Astrocyte (in vitro differentiated cells and primary cell): ENCODE measurements at regions not wholly inside any gene's neighbourhood (a gene's known extent, or its start where the extent isn't known, plus 50 kb on each side); places are given as distances from the start of the nearest gene placed in this dataset.

Experiments
- DNase-seq: peaks from one replicate; pipeline ENCODE4 v3.0.0-alpha.2; 2010; ENCODE audit warnings: low read depth
- FAIRE-seq: peaks from 2 replicates; lab custom pipeline; 2011; peaks lifted over from hg19 to GRCh38; lab: Jason Lieb, UNC
- H2AFZ ChIP-seq: 2 replicates; pipeline ENCODE4 v1.6.0; 2012; ENCODE audit warnings: low read depth, low read length, inconsistent platforms
- H3K27ac ChIP-seq: 2 replicates; pipeline ENCODE4 v1.5.1; 2011; ENCODE audit warnings: low read depth, low read length, inconsistent platforms
- H3K27me3 ChIP-seq: 2 replicates; pipeline ENCODE4 v1.6.0; 2011; ENCODE audit warnings: low read length, inconsistent platforms; ENCODE audit not compliant: insufficient read depth
- H3K36me3 ChIP-seq: 2 replicates; pipeline ENCODE4 v1.5.1; 2011; ENCODE audit warnings: low read length, inconsistent platforms; ENCODE audit not compliant: insufficient read depth
- H3K4me1 ChIP-seq: 2 replicates; pipeline ENCODE4 v1.5.1; 2011; ENCODE audit warnings: low read length, inconsistent platforms; ENCODE audit not compliant: insufficient read depth
- H3K4me2 ChIP-seq: 2 replicates; pipeline ENCODE4 v1.6.0; 2012; ENCODE audit warnings: low read length, inconsistent platforms
- H3K4me3 ChIP-seq: 2 replicates; pipeline ENCODE4 v1.5.1; 2011; ENCODE audit warnings: low read depth, mild to moderate bottlenecking, low read length, inconsistent platforms; ENCODE audit not compliant: insufficient read depth
- H3K79me2 ChIP-seq: 2 replicates; pipeline ENCODE4 v1.6.0; 2012; ENCODE audit warnings: mild to moderate bottlenecking, low read length, inconsistent platforms; ENCODE audit not compliant: insufficient read depth
- H3K9ac ChIP-seq: 2 replicates; pipeline ENCODE4 v1.6.0; 2012; ENCODE audit warnings: mild to moderate bottlenecking, low read length, inconsistent platforms
- H3K9me3 ChIP-seq: 2 replicates; pipeline ENCODE4 v1.5.1; 2012; ENCODE audit warnings: low read depth, mild to moderate bottlenecking, low read length, inconsistent platforms; ENCODE audit not compliant: insufficient read depth
- H4K20me1 ChIP-seq: 2 replicates; pipeline ENCODE4 v1.6.0; 2012; ENCODE audit warnings: low read length, inconsistent platforms; ENCODE audit not compliant: insufficient read depth
- H3K27ac Mint-ChIP-seq: one replicate; pipeline ENCODE4 v1.8.0; 2021; ENCODE audit warnings: mild to moderate bottlenecking, mixed read lengths; ENCODE audit not compliant: unreplicated experiment
- H3K27me3 Mint-ChIP-seq: one replicate; pipeline ENCODE4 v1.8.0; 2021; ENCODE audit warnings: low read depth, mixed read lengths; ENCODE audit not compliant: unreplicated experiment
- H3K36me3 Mint-ChIP-seq: one replicate; pipeline ENCODE4 v1.8.0; 2021; ENCODE audit warnings: low read depth, mixed read lengths; ENCODE audit not compliant: unreplicated experiment
- H3K4me1 Mint-ChIP-seq: one replicate; pipeline ENCODE4 v1.8.0; 2021; ENCODE audit warnings: low read depth, mixed read lengths; ENCODE audit not compliant: unreplicated experiment
- H3K4me3 Mint-ChIP-seq: one replicate; pipeline ENCODE4 v1.8.0; 2021; ENCODE audit warnings: mild to moderate bottlenecking, moderate library complexity, mixed read lengths; ENCODE audit not compliant: unreplicated experiment
- H3K9me3 Mint-ChIP-seq: one replicate; pipeline ENCODE4 v1.8.0; 2021; ENCODE audit warnings: mild to moderate bottlenecking, mixed read lengths; ENCODE audit not compliant: unreplicated experiment
- CTCF ChIP-seq: IDR thresholded peaks from 2 replicates; pipeline ENCODE4 v1.5.1; 2011; ENCODE audit warnings: low read depth, mild to moderate bottlenecking, inconsistent platforms, low read length, moderate library complexity; ENCODE audit not compliant: insufficient read depth
- EZH2 ChIP-seq: IDR thresholded peaks from 2 replicates; pipeline ENCODE4 v1.6.1; 2012; ENCODE audit warnings: mild to moderate bottlenecking, low read length, inconsistent platforms; ENCODE audit not compliant: insufficient read depth

- no peak overlapping the region for H3K4me2 ChIP-seq
- H2AFZ ChIP-seq = no peak overlapping the region
- no peak overlapping the region for H3K4me3 ChIP-seq
- Mint-ChIP-seq H3K9me3 (peaks cover 7% of the 10 kb centered on the region), H3K36me3 (no peaks in the 10 kb centered on the region), H3K27ac (no peak overlapping the region), H3K4me3 (no peak overlapping the region), H3K27me3 (peaks cover 11% of the 10 kb centered on the region), H3K4me1 (no peaks in the 10 kb centered on the region)
- FAIRE-seq (peak; percentile 62), DNase-seq (no peak)
- H3K79me2 ChIP-seq = no peaks in the 10 kb centered on the region
- no peak overlapping the region for H3K9ac ChIP-seq
- no peaks in the 10 kb centered on the region for H3K27me3 ChIP-seq
- no peaks in the 10 kb centered on the region for H3K4me1 ChIP-seq
- no peaks in the 10 kb centered on the region for H3K36me3 ChIP-seq
- no peak overlapping the region for H3K27ac ChIP-seq
- H3K9me3 ChIP-seq = no peaks in the 10 kb centered on the region
- H4K20me1 ChIP-seq = no peaks in the 10 kb centered on the region
- TF ChIP-seq EZH2 = no peak
- TF ChIP-seq CTCF = no peak
These were observed 498.4 kb downstream of the MID1IP1 start for GRCh38 chrX:39299615-39300014.

GRCh38 chrX:39301036-39301435 lies 499.8 kb downstream of the MID1IP1 start:
- FAIRE-seq = no peak
- H3K4me2 ChIP-seq = no peak overlapping the region
- peaks cover 3% of the 10 kb centered on the region for H3K9me3 Mint-ChIP-seq

More at GRCh38 chrX:39301036-39301435, 499.8 kb downstream of the MID1IP1 start:
- Histone ChIP-seq H3K79me2 (no peaks in the 10 kb centered on the region), H3K36me3 (no peaks in the 10 kb centered on the region), H3K27me3 (no peaks in the 10 kb centered on the region), H3K4me1 (no peaks in the 10 kb centered on the region), H3K27ac (no peak overlapping the region), H3K4me3 (no peak overlapping the region), H4K20me1 (no peaks in the 10 kb centered on the region), H2AFZ (no peak overlapping the region), H3K9ac (no peak overlapping the region), H3K9me3 (no peaks in the 10 kb centered on the region)
- Mint-ChIP-seq H3K36me3 (no peaks in the 10 kb centered on the region), H3K27ac (no peak overlapping the region), H3K27me3 (peaks cover 6% of the 10 kb centered on the region), H3K4me3 (no peak overlapping the region), H3K4me1 (no peaks in the 10 kb centered on the region)
- TF ChIP-seq CTCF (no peak), EZH2 (no peak)
- no peak for DNase-seq
